GM12878 (cell line): ENCODE measurements at regions not wholly inside any gene's neighbourhood (a gene's known extent, or its start where the extent isn't known, plus 50 kb on each side); places are given as distances from the start of the nearest gene placed in this dataset.

Experiments used
- ATAC-seq: fragments of 200-7000 bp; cut with Tn5 transposase; 3 replicates; pipeline ENCODE4 v1.9.1; 2020; ENCODE audit warnings: mild to moderate bottlenecking, moderate library complexity
- BruUV-seq: library from RNA; stranded (reverse); fragments of 400-500 nt; replicated peaks from 2 replicates; lab custom pipeline; 2021; lab: Mats Ljungman, UMichigan
- CTCF ChIA-PET: fragments of 300-600 bp; sonication (Branson Sonifier 250); formaldehyde crosslinking; extraction: SDS; loops from one replicate; lab custom pipeline; 2021; ENCODE audit warnings: inconsistent platforms; lab: Yijun Ruan, JAX
- POLR2A ChIA-PET: fragments of 350-600 bp; formaldehyde crosslinking; extraction: SDS; loops from one replicate; lab custom pipeline; 2021; ENCODE audit warnings: inconsistent platforms; lab: Charles Lee
- RAD21 ChIA-PET: fragments of 300-600 bp; sonication (Branson Sonifier 250); formaldehyde crosslinking; loops from one replicate; lab custom pipeline; 2023; ENCODE audit warnings: antibody characterized with exemption; ENCODE audit not compliant: unreplicated experiment; lab: Charles Lee
- SMC1A ChIA-PET: fragments of 300-600 bp; sonication (Branson Sonifier 250); formaldehyde crosslinking; loops from one replicate; lab custom pipeline; 2023; ENCODE audit not compliant: unreplicated experiment, uncharacterized antibody; lab: Charles Lee
- DNase-seq: peaks from one replicate; pipeline ENCODE4 v3.0.0-alpha.2; 2011; ENCODE audit warnings: low read depth, low spot score
- FAIRE-seq: peaks from 3 replicates; lab custom pipeline; 2011; peaks lifted over from hg19 to GRCh38; lab: Jason Lieb, UNC
- H2AFZ ChIP-seq: 2 replicates; pipeline ENCODE4 v1.6.0; 2011; ENCODE audit warnings: low read depth, low read length, control low read depth; ENCODE audit not compliant: control insufficient read depth
- H3K27ac ChIP-seq: 2 replicates; pipeline ENCODE4 v1.5.1; 2011; ENCODE audit warnings: control low read depth; ENCODE audit not compliant: control insufficient read depth, insufficient read depth
- H3K27me3 ChIP-seq, 2 experiments: replicated peaks in 1 of 2; 2 replicates each; pipeline versions ENCODE4 v1.6.0 to v1.6.1; 2011; ENCODE audit warnings: low read length in 1 of 2; ENCODE audit not compliant: control insufficient read depth in 2 of 2, insufficient read depth in 2 of 2
- H3K36me3 ChIP-seq, 2 experiments: 2 replicates each; pipeline ENCODE4 v1.5.1; 2011; ENCODE audit warnings: low read length in 1 of 2; ENCODE audit not compliant: control insufficient read depth in 2 of 2, insufficient read depth in 2 of 2
- H3K4me1 ChIP-seq: 2 replicates; pipeline ENCODE4 v1.6.1; 2011; ENCODE audit warnings: mild to moderate bottlenecking, low read length, moderate library complexity, mixed read lengths; ENCODE audit not compliant: control insufficient read depth, insufficient read depth
- H3K4me2 ChIP-seq: 2 replicates; pipeline ENCODE4 v1.6.0; 2011; ENCODE audit warnings: control low read depth; ENCODE audit not compliant: control insufficient read depth, insufficient read depth
- H3K4me3 ChIP-seq: fragments of 200-600 bp; sonication (generic); 2 replicates; pipeline ENCODE4 v1.5.1; 2016
- H3K79me2 ChIP-seq: 2 replicates; pipeline ENCODE4 v1.6.0; 2011; ENCODE audit warnings: low read length; ENCODE audit not compliant: control insufficient read depth, insufficient read depth
- H3K9ac ChIP-seq: 2 replicates; pipeline ENCODE4 v1.8.0; 2011; ENCODE audit warnings: low read length, control low read depth, mixed read lengths; ENCODE audit not compliant: control insufficient read depth, insufficient read depth
- H3K9me3 ChIP-seq: replicated peaks from 3 replicates; pipeline ENCODE4 v1.5.1; 2011; ENCODE audit warnings: mild to moderate bottlenecking, low read length; ENCODE audit not compliant: control insufficient read depth, insufficient read depth
- H4K20me1 ChIP-seq: 2 replicates; pipeline ENCODE4 v1.6.0; 2011; ENCODE audit not compliant: control insufficient read depth, insufficient read depth
- CBX3 ChIP-seq: fragments of 200-600 bp; sonication (generic); IDR thresholded peaks from 2 replicates; pipeline ENCODE4 v1.6.1; 2016; ENCODE audit warnings: low read depth, borderline replicate concordance
- CHD1 ChIP-seq: IDR thresholded peaks from 2 replicates; pipeline ENCODE4 v1.6.1; 2012; ENCODE audit warnings: low read depth, low read length, improper control_type of control experiment
- EGR1 ChIP-seq, 2 experiments: IDR thresholded peaks; 1 replicate in 1 of 2; 2 replicates in 1 of 2; pipeline ENCODE4 v1.6.1; 2011 to 2012; ENCODE audit warnings: low read depth in 2 of 2, low read length in 2 of 2, borderline replicate concordance in 1 of 2, mild to moderate bottlenecking in 1 of 2, moderate library complexity in 1 of 2
- NR2C2 ChIP-seq: IDR thresholded peaks from 2 replicates; pipeline ENCODE4 v1.6.1; 2011; ENCODE audit warnings: borderline replicate concordance, low read depth; ENCODE audit not compliant: control insufficient read depth, insufficient read length
- RAD51 ChIP-seq: fragments of 450-650 bp; IDR thresholded peaks from 2 replicates; pipeline ENCODE4 v1.6.1; 2016; ENCODE audit warnings: moderate library complexity, mild to moderate bottlenecking, inconsistent platforms
- RBBP5 ChIP-seq: fragments of 200-600 bp; sonication (generic); conservative IDR thresholded peaks from 2 replicates; pipeline ENCODE4 v1.6.1; 2016
- RUNX3 ChIP-seq: IDR thresholded peaks from 2 replicates; pipeline ENCODE4 v1.6.1; 2012; ENCODE audit warnings: low read length, inconsistent platforms
- SMAD5 ChIP-seq: IDR thresholded peaks from 2 replicates; pipeline ENCODE4 v1.6.1; 2016; ENCODE audit warnings: antibody characterized with exemption, low read depth
- ZNF384 ChIP-seq: IDR thresholded peaks from 2 replicates; pipeline ENCODE4 v1.6.1; 2012; ENCODE audit warnings: low read depth, mild to moderate bottlenecking, low read length, improper control_type of control experiment, borderline replicate concordance
- ZZZ3 ChIP-seq: IDR thresholded peaks from 2 replicates; pipeline ENCODE4 v1.6.1; 2011; ENCODE audit warnings: low read depth; ENCODE audit not compliant: control insufficient read depth, insufficient read length
- WGBS: methylation state at CpG from one replicate; pipeline ENCODE4 v1.1.6; 2016; ENCODE audit warnings: low lambda C conversion rate; ENCODE audit not compliant: insufficient replicate concordance, insufficient coverage; ENCODE audit errors: missing lambda C conversion rate; 5-methylcytosine and 5-hydroxymethylcytosine counted together
- in situ Hi-C: fragments of 300-500 bp; cut with MboI; formaldehyde crosslinking; loops from 9 replicates; pipeline ENCODE4 v1.14.3; 2018; ENCODE audit warnings: mixed read lengths
- intact Hi-C: fragments of 100-400 bp; cut with micrococcal nuclease; formaldehyde crosslinking; loops from one replicate; pipeline ENCODE4 v1.14.2; 2022; ENCODE audit not compliant: unreplicated experiment

DNA sequence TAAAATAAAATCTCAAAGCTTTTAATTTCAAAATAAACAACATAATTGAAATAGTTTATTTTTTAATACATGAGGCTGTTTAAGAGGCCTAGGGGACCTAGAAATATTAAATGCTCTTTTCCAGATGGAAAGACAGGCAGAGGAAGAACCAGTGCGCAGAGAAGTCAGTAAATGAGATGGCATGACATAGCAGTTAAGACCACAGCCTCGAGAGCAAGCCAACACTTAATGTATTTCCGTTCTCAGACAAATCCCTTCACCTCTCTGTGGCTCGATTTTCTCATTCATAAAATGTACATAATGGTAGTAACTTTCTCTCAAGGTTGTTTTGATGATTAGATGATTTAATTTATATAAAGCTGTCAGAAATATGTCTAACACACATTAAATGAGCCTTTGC, 405.1 kb upstream of the CWC22 start:
- Histone ChIP-seq H3K4me1 (no peaks in the 10 kb centered on the region), H3K9me3 (no peaks in the 10 kb centered on the region), H3K36me3 (no peaks in the 10 kb centered on the region), H3K4me3 (no peak overlapping the region), H2AFZ (no peak overlapping the region), H3K27ac (no peak overlapping the region), H3K4me2 (no peak overlapping the region), H3K9ac (no peak overlapping the region), H4K20me1 (no peaks in the 10 kb centered on the region), H3K79me2 (no peaks in the 10 kb centered on the region), H3K27me3 (no peaks in the 10 kb centered on the region)
- ChIA-PET POLR2A (interaction anchor here (0.5 kb wide), 1 partner anchor 8 kb away, joined by 3 read pairs; no protein-coding TSS in a partner anchor), SMC1A (interaction anchor here (0.9 to 3.4 kb wide), 9 partner anchors 9 to 92 kb away, joined by 3 to 14 read pairs (median 4); no protein-coding TSS in a partner anchor), RAD21 (interaction anchor here (1.4 kb wide), 1 partner anchor 22 kb away, joined by 4 read pairs; no protein-coding TSS in a partner anchor), CTCF (interaction anchor here (0.8 to 1.3 kb wide), 3 partner anchors 10 to 181 kb away, joined by 3 read pairs; no protein-coding TSS in a partner anchor)
- no TSS peak for BruUV-seq
- ATAC-seq = peak; percentile 84
- no peak for FAIRE-seq
- no peak for DNase-seq
- TF ChIP-seq CBX3 (no peak), RBBP5 (no peak), EGR1 (IDR thresholded peaks at IDR 0.05; ENCODE audit: borderline replicate concordance in 1 of 2, low read depth in 2 of 2, low read length in 2 of 2) (no peak), RAD51 (no peak), CHD1 (no peak), RUNX3 (no peak), SMAD5 (no peak), ZNF384 (no peak), ZZZ3 (no peak), NR2C2 (no peak)
- WGBS = 9% methylated on average over 4 of the region's 4 CpGs
- intact Hi-C loops (no loop called here), in situ Hi-C loops (no loop called here)
